H9 (cell line): ENCODE measurements at regions not wholly inside any gene's neighbourhood (a gene's known extent, or its start where the extent isn't known, plus 50 kb on each side); places are given as distances from the start of the nearest gene placed in this dataset.

Experiments used
- DNase-seq: peaks from one replicate; pipeline ENCODE4 v3.0.0-alpha.2; 2017
- H2AFZ ChIP-seq: one replicate; pipeline ENCODE4 v1.6.1; 2013; ENCODE audit warnings: mild to moderate bottlenecking, low read length, control low read depth, moderate library complexity
- H2AK5ac ChIP-seq: 2 replicates; pipeline ENCODE4 v1.6.1; 2013; ENCODE audit warnings: low read length, control low read depth, mixed read lengths; ENCODE audit not compliant: insufficient read length
- H2BK120ac ChIP-seq: one replicate; pipeline ENCODE4 v1.6.1; 2013; ENCODE audit warnings: low read depth, mild to moderate bottlenecking, low read length, control low read depth, inconsistent platforms; ENCODE audit not compliant: poor library complexity, severe bottlenecking
- H2BK12ac ChIP-seq: 2 replicates; pipeline ENCODE4 v1.6.1; 2013; ENCODE audit warnings: low read length, control low read depth, mixed read lengths, low read depth; ENCODE audit not compliant: insufficient read length
- H2BK15ac ChIP-seq: 2 replicates; pipeline ENCODE4 v1.6.1; 2013; ENCODE audit warnings: low read depth, low read length, control low read depth
- H2BK20ac ChIP-seq: one replicate; pipeline ENCODE4 v1.6.1; 2013; ENCODE audit warnings: low read depth, mild to moderate bottlenecking, low read length, control low read depth, inconsistent platforms; ENCODE audit not compliant: poor library complexity, severe bottlenecking
- H2BK5ac ChIP-seq: 2 replicates; pipeline ENCODE4 v1.6.1; 2013; ENCODE audit warnings: low read length, control low read depth, mixed read lengths; ENCODE audit not compliant: insufficient read length
- H3K14ac ChIP-seq: 2 replicates; pipeline ENCODE4 v1.6.1; 2013; ENCODE audit warnings: low read length, control low read depth; ENCODE audit not compliant: insufficient read depth
- H3K18ac ChIP-seq: 2 replicates; pipeline ENCODE4 v1.6.1; 2013; ENCODE audit warnings: low read depth, mild to moderate bottlenecking, mixed read lengths, low read length, control low read depth; ENCODE audit not compliant: insufficient read length
- H3K23ac ChIP-seq: 2 replicates; pipeline ENCODE4 v1.6.1; 2013; ENCODE audit warnings: low read length, control low read depth, mixed read lengths, low read depth; ENCODE audit not compliant: insufficient read length
- H3K23me2 ChIP-seq: 2 replicates; pipeline ENCODE4 v1.6.1; 2013; ENCODE audit warnings: low read depth, mild to moderate bottlenecking, mixed read lengths, low read length, control low read depth; ENCODE audit not compliant: insufficient read length, poor library complexity, severe bottlenecking
- H3K27ac ChIP-seq: 2 replicates; pipeline ENCODE4 v1.5.1; 2013; ENCODE audit warnings: low read length, control low read depth, mixed read lengths, low read depth; ENCODE audit not compliant: insufficient read length
- H3K27me3 ChIP-seq: 2 replicates; pipeline ENCODE4 v1.6.1; 2013; ENCODE audit warnings: low read length, control low read depth, inconsistent platforms; ENCODE audit not compliant: insufficient read depth
- H3K4ac ChIP-seq: 2 replicates; pipeline ENCODE4 v1.6.1; 2013; ENCODE audit warnings: low read depth, mild to moderate bottlenecking, control low read depth, inconsistent platforms, low read length, moderate library complexity
- H3K4me1 ChIP-seq: 2 replicates; pipeline ENCODE4 v1.6.1; 2013; ENCODE audit warnings: low read length, control low read depth, inconsistent platforms; ENCODE audit not compliant: insufficient read depth
- H3K4me2 ChIP-seq: 2 replicates; pipeline ENCODE4 v1.6.1; 2013; ENCODE audit warnings: low read length, control low read depth, mixed read lengths; ENCODE audit not compliant: insufficient read length, insufficient read depth
- H3K56ac ChIP-seq: 2 replicates; pipeline ENCODE4 v1.6.1; 2013; ENCODE audit warnings: low read depth, mild to moderate bottlenecking, mixed read lengths, low read length, control low read depth; ENCODE audit not compliant: insufficient read length
- H3K79me1 ChIP-seq: 2 replicates; pipeline ENCODE4 v1.6.1; 2013; ENCODE audit warnings: low read depth, mild to moderate bottlenecking, moderate library complexity, low read length, control low read depth, inconsistent platforms; ENCODE audit not compliant: insufficient read depth, poor library complexity, severe bottlenecking
- H3K79me2 ChIP-seq: 2 replicates; pipeline ENCODE4 v1.6.1; 2013; ENCODE audit warnings: low read length, control low read depth, inconsistent platforms; ENCODE audit not compliant: insufficient read depth
- H3K9ac ChIP-seq: 2 replicates; pipeline ENCODE4 v1.6.1; 2013; ENCODE audit warnings: low read length, control low read depth, mixed read lengths; ENCODE audit not compliant: insufficient read length; ENCODE audit errors: extremely low read depth
- H3K9me3 ChIP-seq: one replicate; pipeline ENCODE4 v1.6.1; 2013; ENCODE audit warnings: low read depth, low read length, inconsistent platforms; ENCODE audit not compliant: control insufficient read depth
- H3T11ph ChIP-seq: one replicate; pipeline ENCODE4 v1.6.1; 2013; ENCODE audit warnings: mild to moderate bottlenecking, low read length, control low read depth, inconsistent platforms
- H4K20me1 ChIP-seq: one replicate; pipeline ENCODE4 v1.6.1; 2013; ENCODE audit not compliant: control insufficient read depth, insufficient read length, insufficient read depth
- H4K5ac ChIP-seq: 2 replicates; pipeline ENCODE4 v1.6.1; 2013; ENCODE audit warnings: low read depth, mild to moderate bottlenecking, mixed read lengths, low read length, control low read depth; ENCODE audit not compliant: insufficient read length
- H4K8ac ChIP-seq: replicated peaks from 2 replicates; pipeline ENCODE4 v1.6.1; 2013; ENCODE audit warnings: low read length, control low read depth, mixed read lengths, low read depth; ENCODE audit not compliant: insufficient read length
- H4K91ac ChIP-seq: 2 replicates; pipeline ENCODE4 v1.6.1; 2013; ENCODE audit warnings: low read depth, mild to moderate bottlenecking, moderate library complexity, mixed read lengths, low read length, control low read depth; ENCODE audit not compliant: insufficient read length
- H3K27ac Mint-ChIP-seq, 3 experiments: 2 replicates in 2 of 3; 3 replicates in 1 of 3; pipeline ENCODE4 v1.8.0; 2020 to 2021; ENCODE audit warnings: mixed read lengths in 3 of 3, mild to moderate bottlenecking in 1 of 3, moderate library complexity in 1 of 3
- H3K27me3 Mint-ChIP-seq: 2 replicates; pipeline ENCODE4 v1.8.0; 2021; ENCODE audit warnings: low read depth, mild to moderate bottlenecking, moderate library complexity, mixed read lengths
- H3K36me3 Mint-ChIP-seq, 3 experiments: 2 replicates in 2 of 3; 3 replicates in 1 of 3; pipeline ENCODE4 v1.8.0; 2020 to 2021; ENCODE audit warnings: low read depth in 3 of 3, mixed read lengths in 3 of 3; ENCODE audit not compliant: insufficient read depth in 1 of 3
- H3K4me1 Mint-ChIP-seq, 2 experiments: 2 replicates each; pipeline ENCODE4 v1.8.0; 2020; ENCODE audit warnings: mixed read lengths in 2 of 2
- H3K4me3 Mint-ChIP-seq, 2 experiments: 2 replicates in 1 of 2; 3 replicates in 1 of 2; pipeline ENCODE4 v1.8.0; 2020 to 2021; ENCODE audit warnings: mild to moderate bottlenecking in 2 of 2, mixed read lengths in 2 of 2, moderate library complexity in 1 of 2
- H3K9me3 Mint-ChIP-seq, 2 experiments: 2 replicates in 1 of 2; 3 replicates in 1 of 2; pipeline ENCODE4 v1.8.0; 2020; ENCODE audit warnings: mild to moderate bottlenecking in 2 of 2, mixed read lengths in 2 of 2, moderate library complexity in 1 of 2
- TF ChIP-seq, protein P1 (sequence below): fragments of 200-600 bp; sonication (generic); conservative IDR thresholded peaks from 3 replicates; pipeline ENCODE4 v1.8.0; 2021; ENCODE audit warnings: antibody characterized with exemption, mild to moderate bottlenecking

DNA sequence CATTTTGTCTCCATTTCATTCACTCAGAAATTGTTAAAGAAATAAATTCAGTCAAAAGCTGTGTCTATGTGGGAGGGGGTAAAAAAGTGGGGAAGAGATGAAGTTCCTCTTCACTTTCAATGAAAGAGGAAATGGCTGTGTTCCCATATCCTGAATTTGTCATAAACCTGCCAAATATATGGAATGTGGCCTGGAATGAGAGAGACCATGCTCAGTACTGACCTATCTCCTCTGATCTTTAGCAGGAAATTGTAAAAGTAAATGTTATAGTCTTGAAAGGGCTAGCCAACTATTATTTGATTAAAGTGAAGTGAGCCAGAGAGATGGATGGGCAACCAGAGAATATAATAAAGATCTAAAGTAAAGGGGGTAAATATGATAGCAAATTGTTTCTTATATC, 130.3 kb upstream of the C21orf91 start:
- H3K56ac ChIP-seq, result no peak overlapping the region
- TF ChIP-seq, protein P1, sequence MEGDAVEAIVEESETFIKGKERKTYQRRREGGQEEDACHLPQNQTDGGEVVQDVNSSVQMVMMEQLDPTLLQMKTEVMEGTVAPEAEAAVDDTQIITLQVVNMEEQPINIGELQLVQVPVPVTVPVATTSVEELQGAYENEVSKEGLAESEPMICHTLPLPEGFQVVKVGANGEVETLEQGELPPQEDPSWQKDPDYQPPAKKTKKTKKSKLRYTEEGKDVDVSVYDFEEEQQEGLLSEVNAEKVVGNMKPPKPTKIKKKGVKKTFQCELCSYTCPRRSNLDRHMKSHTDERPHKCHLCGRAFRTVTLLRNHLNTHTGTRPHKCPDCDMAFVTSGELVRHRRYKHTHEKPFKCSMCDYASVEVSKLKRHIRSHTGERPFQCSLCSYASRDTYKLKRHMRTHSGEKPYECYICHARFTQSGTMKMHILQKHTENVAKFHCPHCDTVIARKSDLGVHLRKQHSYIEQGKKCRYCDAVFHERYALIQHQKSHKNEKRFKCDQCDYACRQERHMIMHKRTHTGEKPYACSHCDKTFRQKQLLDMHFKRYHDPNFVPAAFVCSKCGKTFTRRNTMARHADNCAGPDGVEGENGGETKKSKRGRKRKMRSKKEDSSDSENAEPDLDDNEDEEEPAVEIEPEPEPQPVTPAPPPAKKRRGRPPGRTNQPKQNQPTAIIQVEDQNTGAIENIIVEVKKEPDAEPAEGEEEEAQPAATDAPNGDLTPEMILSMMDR, result no peak
- no peak overlapping the region for H3K18ac ChIP-seq
- H4K8ac ChIP-seq, result no peak overlapping the region
- H3T11ph ChIP-seq, result no peak overlapping the region
- H3K36me3 Mint-ChIP-seq, result peaks cover 8 to 13% (median 12%) of the 10 kb centered on the region in 3 experiments
- no peak overlapping the region for H3K4me2 ChIP-seq
- H3K79me2 ChIP-seq, result no peaks in the 10 kb centered on the region
- H3K9me3 ChIP-seq, result no peaks in the 10 kb centered on the region
- H3K9me3 Mint-ChIP-seq, result peaks cover 10 to 14% of the 10 kb centered on the region in 2 experiments
- no peak overlapping the region; a peak in 1 of 7 replicates for H3K27ac Mint-ChIP-seq
- H3K27me3 Mint-ChIP-seq, result no peaks in the 10 kb centered on the region
- H2AFZ ChIP-seq, result no peak overlapping the region
- H3K79me1 ChIP-seq, result no peaks in the 10 kb centered on the region
- no peaks in the 10 kb centered on the region for H3K27me3 ChIP-seq
- H3K27ac ChIP-seq, result no peak overlapping the region
- no peak overlapping the region for H3K9ac ChIP-seq
- no peak overlapping the region for H2BK20ac ChIP-seq
- H3K4ac ChIP-seq, result no peak overlapping the region
- H2BK12ac ChIP-seq, result no peak overlapping the region
- H4K5ac ChIP-seq, result no peak overlapping the region
- H3K4me3 Mint-ChIP-seq, result no peak overlapping the region
- no peak overlapping the region for H2BK15ac ChIP-seq
- H3K14ac ChIP-seq, result no peak overlapping the region
- H4K91ac ChIP-seq, result no peak overlapping the region
- H3K4me1 ChIP-seq, result no peaks in the 10 kb centered on the region
- no peaks in the 10 kb centered on the region; a peak in 1 of 4 replicates for H3K4me1 Mint-ChIP-seq
- no peak for DNase-seq
- no peaks in the 10 kb centered on the region for H4K20me1 ChIP-seq
- no peak overlapping the region for H2AK5ac ChIP-seq
- H2BK5ac ChIP-seq, result no peak overlapping the region
- H2BK120ac ChIP-seq, result no peak overlapping the region
- no peaks in the 10 kb centered on the region for H3K23me2 ChIP-seq
- H3K23ac ChIP-seq, result no peak overlapping the region
